GM13977 (cell line): ENCODE measurements at regions not wholly inside any gene's neighbourhood (a gene's known extent, or its start where the extent isn't known, plus 50 kb on each side); places are given as distances from the start of the nearest gene placed in this dataset.

Source experiments
- DNase-seq: peaks from one replicate; pipeline ENCODE4 v3.0.0; 2012; ENCODE audit warnings: low spot score
- CTCF ChIP-seq: IDR thresholded peaks from 2 replicates; pipeline ENCODE4 v1.5.1; 2012; ENCODE audit warnings: mild to moderate bottlenecking, control low read depth; ENCODE audit not compliant: insufficient read depth; ENCODE audit errors: extremely low read depth, missing control alignments
- in situ Hi-C: fragments of 300-500 bp; cut with MboI; formaldehyde crosslinking; loops from one replicate; pipeline ENCODE4 v1.12.0; 2022; ENCODE audit warnings: low sequenced_read_pairs, low pct_unique_long_range_greater_than_20kb, mixed read lengths, inconsistent platforms; ENCODE audit not compliant: unreplicated experiment

- in situ Hi-C loops: loop anchor here (10.0 kb wide), 1 partner anchor 236 kb away; no protein-coding TSS in a partner anchor
- no peak for TF ChIP-seq CTCF
- no peak for DNase-seq
Observed at GRCh38 chr18:26640541-26640940, 92.2 kb upstream of the KCTD1 start.

- no peak for TF ChIP-seq CTCF
- in situ Hi-C loops: no loop called here
Observed at GRCh38 chr18:26639149-26639548, 90.8 kb upstream of the KCTD1 start.

GRCh38 chr18:26637983-26638382 lies 89.6 kb upstream of the KCTD1 start:
- in situ Hi-C loops: no loop called here
- no peak for DNase-seq
- no peak for TF ChIP-seq CTCF

More at GRCh38 chr18:26639149-26639548, 90.8 kb upstream of the KCTD1 start:
- no peak for DNase-seq

GRCh38 chr18:26637324-26637723 lies 89.0 kb upstream of the KCTD1 start:
- no peak for DNase-seq
- no peak for TF ChIP-seq CTCF
- in situ Hi-C loops: no loop called here

- in situ Hi-C loops: no loop called here
- no peak for DNase-seq
- TF ChIP-seq CTCF: no peak
Observed at GRCh38 chr18:26635466-26635865, 87.1 kb upstream of the KCTD1 start.

GRCh38 chr18:26634631-26635030 lies 86.3 kb upstream of the KCTD1 start:
- no peak for DNase-seq
- in situ Hi-C loops: no loop called here
- TF ChIP-seq CTCF: no peak

- no peak for TF ChIP-seq CTCF
- in situ Hi-C loops: no loop called here
- DNase-seq: no peak
Observed at GRCh38 chr18:26631135-26631534, 82.8 kb upstream of the KCTD1 start.
